Trophoblast cell (in vitro differentiated cells and primary cell): ENCODE measurements at regions not wholly inside any gene's neighbourhood (a gene's known extent, or its start where the extent isn't known, plus 50 kb on each side); places are given as distances from the start of the nearest gene placed in this dataset.

Experiments used
- DNase-seq, 2 donors: peaks; one replicate each; pipeline ENCODE4 v3.0.0-alpha.2; 2016
- H2AFZ ChIP-seq: 2 replicates; pipeline ENCODE4 v1.6.1; 2013; ENCODE audit warnings: low read length, moderate library complexity, mild to moderate bottlenecking; ENCODE audit not compliant: insufficient read depth, poor library complexity
- H2AK5ac ChIP-seq: 2 replicates; pipeline ENCODE4 v1.6.1; 2013; ENCODE audit warnings: mild to moderate bottlenecking, low read length
- H2BK120ac ChIP-seq: 2 replicates; pipeline ENCODE4 v1.6.1; 2013; ENCODE audit warnings: low read length, mild to moderate bottlenecking, moderate library complexity; ENCODE audit not compliant: insufficient read depth, poor library complexity
- H2BK12ac ChIP-seq: 2 replicates; pipeline ENCODE4 v1.6.1; 2013; ENCODE audit warnings: mild to moderate bottlenecking, low read length, moderate library complexity
- H2BK5ac ChIP-seq: 2 replicates; pipeline ENCODE4 v1.6.1; 2013; ENCODE audit warnings: low read length, low read depth, moderate library complexity, mild to moderate bottlenecking; ENCODE audit not compliant: poor library complexity
- H3K14ac ChIP-seq: 2 replicates; pipeline ENCODE4 v1.6.1; 2013; ENCODE audit warnings: mild to moderate bottlenecking, low read length
- H3K18ac ChIP-seq: 2 replicates; pipeline ENCODE4 v1.6.1; 2013; ENCODE audit warnings: mild to moderate bottlenecking, low read length
- H3K23ac ChIP-seq: 2 replicates; pipeline ENCODE4 v1.6.1; 2013; ENCODE audit warnings: low read length
- H3K27ac ChIP-seq: 2 replicates; pipeline ENCODE4 v1.5.1; 2013; ENCODE audit warnings: low read depth, mild to moderate bottlenecking, inconsistent platforms, low read length, moderate library complexity
- H3K27me3 ChIP-seq: 2 replicates; pipeline ENCODE4 v1.6.1; 2013; ENCODE audit warnings: inconsistent platforms, mild to moderate bottlenecking, low read length, moderate library complexity; ENCODE audit not compliant: insufficient read depth
- H3K36me3 ChIP-seq, 2 experiments: 1 replicate in 1 of 2; 2 replicates in 1 of 2; pipeline ENCODE4 v1.6.1; 2013; ENCODE audit warnings: low read length in 2 of 2, mild to moderate bottlenecking in 2 of 2, moderate library complexity in 1 of 2; ENCODE audit not compliant: insufficient read depth in 2 of 2, control insufficient read depth in 1 of 2
- H3K4ac ChIP-seq: 2 replicates; pipeline ENCODE4 v1.6.1; 2013; ENCODE audit warnings: low read depth, mild to moderate bottlenecking, low read length, moderate library complexity
- H3K4me1 ChIP-seq, 2 experiments: 1 replicate in 1 of 2; 2 replicates in 1 of 2; pipeline ENCODE4 v1.6.1; 2013; ENCODE audit warnings: low read length in 2 of 2, mild to moderate bottlenecking in 2 of 2, moderate library complexity in 1 of 2; ENCODE audit not compliant: insufficient read depth in 2 of 2, control insufficient read depth in 1 of 2
- H3K4me2 ChIP-seq: 2 replicates; pipeline ENCODE4 v1.6.1; 2013; ENCODE audit warnings: inconsistent platforms, mild to moderate bottlenecking, low read length, moderate library complexity
- H3K4me3 ChIP-seq: 2 replicates; pipeline ENCODE4 v1.5.1; 2013; ENCODE audit warnings: mild to moderate bottlenecking, low read depth, low read length, inconsistent platforms
- H3K79me1 ChIP-seq: one replicate; pipeline ENCODE4 v1.6.1; 2013; ENCODE audit warnings: low read length
- H3K79me2 ChIP-seq: 2 replicates; pipeline ENCODE4 v1.6.1; 2013; ENCODE audit warnings: low read length, mild to moderate bottlenecking; ENCODE audit not compliant: control insufficient read depth, insufficient read depth, poor library complexity
- H3K9ac ChIP-seq: 2 replicates; pipeline ENCODE4 v1.6.1; 2013; ENCODE audit warnings: mild to moderate bottlenecking, low read length
- H3K9me3 ChIP-seq: 2 replicates; pipeline ENCODE4 v1.6.1; 2013; ENCODE audit warnings: low read depth, mild to moderate bottlenecking, control low read depth, inconsistent platforms, low read length; ENCODE audit not compliant: insufficient read depth
- H4K12ac ChIP-seq: 2 replicates; pipeline ENCODE4 v1.6.1; 2013; ENCODE audit warnings: low read depth, mild to moderate bottlenecking, low read length, moderate library complexity
- H4K8ac ChIP-seq: 2 replicates; pipeline ENCODE4 v1.6.1; 2013; ENCODE audit warnings: low read depth, mild to moderate bottlenecking, low read length, moderate library complexity
- H4K91ac ChIP-seq: one replicate; pipeline ENCODE4 v1.6.1; 2013; ENCODE audit warnings: low read depth, mild to moderate bottlenecking, low read length, moderate library complexity
- WGBS: extraction: QIAGEN DNeasy Blood & Tissue Kit; methylation state at CpG from one replicate; pipeline ENCODE4 v1.1.7; 2013; ENCODE audit warnings: missing lambda C conversion rate; ENCODE audit not compliant: insufficient read length, insufficient coverage; ENCODE audit errors: extremely low coverage; 5-methylcytosine and 5-hydroxymethylcytosine counted together

DNA sequence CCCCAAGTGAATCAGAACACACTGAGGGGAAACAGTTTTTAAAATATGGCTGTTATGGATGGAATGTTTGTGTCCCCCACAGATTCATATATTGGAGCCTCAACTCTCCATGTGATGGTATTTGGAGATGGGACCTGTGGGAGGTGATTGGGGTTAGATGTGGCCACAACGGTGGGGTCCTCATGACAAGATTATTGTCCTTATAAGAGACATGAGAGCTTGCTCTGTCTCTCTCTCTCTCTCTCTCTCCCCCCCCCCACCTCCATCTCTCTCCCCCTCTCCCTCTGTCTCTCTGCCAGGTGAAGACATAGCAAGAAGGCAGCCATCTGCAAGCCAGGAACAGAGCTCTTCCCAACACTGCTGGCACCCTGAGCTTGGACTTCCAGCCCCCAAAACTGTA lies 315.8 kb upstream of the MGMT start:
- H3K18ac ChIP-seq = no peak overlapping the region
- H3K79me1 ChIP-seq = no peaks in the 10 kb centered on the region
- no peak overlapping the region for H2BK120ac ChIP-seq
- no peak overlapping the region for H3K14ac ChIP-seq
- H3K9ac ChIP-seq = no peak overlapping the region
- no peaks in the 10 kb centered on the region for H3K36me3 ChIP-seq
- no peak overlapping the region for H3K23ac ChIP-seq
- H3K9me3 ChIP-seq = peaks cover 1% of the 10 kb centered on the region
- H3K27ac ChIP-seq = no peak overlapping the region
- no peak overlapping the region for H2BK5ac ChIP-seq
- H2BK12ac ChIP-seq = no peak overlapping the region
- no peak for DNase-seq
- no CpG with 5 or more reads among the region's 1 CpG for WGBS
- no peak overlapping the region for H4K91ac ChIP-seq
- no peak overlapping the region for H2AK5ac ChIP-seq
- no peak overlapping the region for H3K4me3 ChIP-seq
- H3K79me2 ChIP-seq = no peaks in the 10 kb centered on the region
- H4K12ac ChIP-seq = no peak overlapping the region
- H3K4me1 ChIP-seq = no peaks in the 10 kb centered on the region
- H3K4me2 ChIP-seq = no peak overlapping the region
- H2AFZ ChIP-seq = no peak overlapping the region
- H4K8ac ChIP-seq = no peak overlapping the region
- H3K4ac ChIP-seq = no peak overlapping the region
- H3K27me3 ChIP-seq = no peaks in the 10 kb centered on the region

DNA sequence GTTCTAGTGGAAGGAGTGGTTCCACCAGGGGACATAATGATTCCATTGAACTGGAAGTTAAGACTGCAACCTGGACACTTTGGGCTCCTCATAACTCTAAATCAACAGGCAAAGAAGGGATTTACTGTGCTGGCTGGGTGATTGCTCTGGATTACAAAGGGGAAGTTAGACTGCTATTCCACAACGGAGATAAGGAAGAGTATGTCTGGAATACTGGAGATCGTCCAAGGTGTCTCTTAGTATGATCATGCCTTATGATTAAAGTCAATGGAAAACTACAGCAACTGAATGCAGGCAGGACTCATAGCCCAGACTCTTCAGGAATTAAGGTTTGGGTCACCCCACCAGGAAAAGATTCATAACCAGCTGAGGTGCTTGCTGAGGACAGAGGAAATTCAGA lies 310.6 kb upstream of the MGMT start:
- no peak overlapping the region for H4K12ac ChIP-seq
- H3K4me3 ChIP-seq = no peak overlapping the region
- no peak overlapping the region for H2BK12ac ChIP-seq
- no peaks in the 10 kb centered on the region for H3K79me2 ChIP-seq
- no peak overlapping the region for H3K27ac ChIP-seq
- H3K14ac ChIP-seq = no peak overlapping the region
- no peaks in the 10 kb centered on the region for H3K79me1 ChIP-seq
- no peak overlapping the region for H4K91ac ChIP-seq
- H2BK5ac ChIP-seq = no peak overlapping the region
- H3K4me1 ChIP-seq = peaks cover 0 to 4% of the 10 kb centered on the region in 2 experiments
- no peak overlapping the region for H3K4ac ChIP-seq
- H3K4me2 ChIP-seq = no peak overlapping the region
- no peaks in the 10 kb centered on the region for H3K36me3 ChIP-seq
- no peaks in the 10 kb centered on the region for H3K27me3 ChIP-seq
- no peak overlapping the region for H3K18ac ChIP-seq
- no peak for DNase-seq
- H2AK5ac ChIP-seq = no peak overlapping the region
- H3K9ac ChIP-seq = no peak overlapping the region
- H3K9me3 ChIP-seq = peaks cover 1% of the 10 kb centered on the region
- no peak overlapping the region for H4K8ac ChIP-seq
- no peak overlapping the region for H3K23ac ChIP-seq
- no peak overlapping the region for H2AFZ ChIP-seq
- no CpG with 5 or more reads among the region's 2 CpGs for WGBS
- H2BK120ac ChIP-seq = no peak overlapping the region

DNA sequence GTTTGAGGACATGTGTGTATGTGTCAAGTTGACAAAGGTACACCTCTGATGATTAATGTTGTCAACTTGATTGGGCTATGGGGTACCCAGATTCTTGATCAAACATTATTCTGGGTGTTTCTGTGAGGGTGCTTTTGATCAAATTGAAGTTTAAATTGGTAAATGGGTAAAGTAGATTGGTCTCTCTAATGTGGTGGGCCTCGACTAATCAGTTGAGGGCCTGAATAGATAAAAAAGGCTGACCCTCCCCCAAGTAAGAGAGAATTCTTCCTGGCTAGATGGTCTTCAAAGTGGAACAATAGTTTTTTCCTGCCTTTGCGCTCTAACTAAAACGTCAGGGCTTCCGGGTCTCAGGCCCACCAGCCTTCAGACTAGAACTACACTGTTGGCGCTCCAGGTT lies 309.9 kb upstream of the MGMT start:
- Histone ChIP-seq H4K91ac (no peak overlapping the region), H2BK12ac (no peak overlapping the region), H4K12ac (no peak overlapping the region), H3K79me2 (no peaks in the 10 kb centered on the region), H3K36me3 (no peaks in the 10 kb centered on the region), H3K9me3 (peaks cover 1% of the 10 kb centered on the region), H2BK5ac (no peak overlapping the region), H4K8ac (no peak overlapping the region), H3K27me3 (no peaks in the 10 kb centered on the region), H3K79me1 (no peaks in the 10 kb centered on the region), H3K4me3 (no peak overlapping the region), H3K18ac (no peak overlapping the region), H3K9ac (no peak overlapping the region), H2AFZ (no peak overlapping the region), H3K14ac (no peak overlapping the region), H3K4ac (no peak overlapping the region), H3K4me1 (peaks cover 0 to 4% of the 10 kb centered on the region in 2 experiments), H3K23ac (no peak overlapping the region), H2AK5ac (no peak overlapping the region), H2BK120ac (no peak overlapping the region), H3K4me2 (no peak overlapping the region), H3K27ac (no peak overlapping the region)
- no CpG with 5 or more reads among the region's 5 CpGs for WGBS
- DNase-seq = no peak

DNA sequence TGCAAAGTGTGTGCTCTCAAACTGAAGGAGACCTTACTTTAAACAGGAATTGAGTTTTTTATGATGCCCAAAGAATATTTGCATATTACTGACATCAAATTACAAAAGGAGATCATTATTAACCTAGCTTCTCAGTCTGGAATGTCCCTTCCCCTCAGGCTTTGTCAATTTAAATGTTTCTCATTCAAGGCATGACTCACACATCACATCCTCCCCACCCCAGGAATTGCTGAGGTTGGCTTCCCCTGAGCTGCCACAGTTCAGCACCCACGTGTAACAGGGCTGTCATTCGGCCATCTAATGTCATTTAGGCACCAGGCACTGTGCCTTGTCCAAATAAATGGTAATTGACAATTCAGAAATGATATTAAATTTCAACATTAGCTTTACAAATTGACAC lies 305.9 kb upstream of the MGMT start:
- no peak overlapping the region for H3K27ac ChIP-seq
- H2AFZ ChIP-seq = no peak overlapping the region
- H3K4me2 ChIP-seq = no peak overlapping the region
- H2BK5ac ChIP-seq = no peak overlapping the region
- no peak overlapping the region for H3K23ac ChIP-seq
- no peak overlapping the region for H2AK5ac ChIP-seq
- no peak overlapping the region for H3K4ac ChIP-seq
- no peaks in the 10 kb centered on the region for H3K9me3 ChIP-seq
- no peaks in the 10 kb centered on the region for H3K27me3 ChIP-seq
- H3K14ac ChIP-seq = no peak overlapping the region
- H3K9ac ChIP-seq = no peak overlapping the region
- H4K12ac ChIP-seq = no peak overlapping the region
- no peak overlapping the region for H3K4me3 ChIP-seq
- H2BK12ac ChIP-seq = no peak overlapping the region
- H2BK120ac ChIP-seq = no peak overlapping the region
- peak; percentile 25 to 71 for DNase-seq
- no peak overlapping the region for H4K91ac ChIP-seq
- H3K18ac ChIP-seq = no peak overlapping the region
- H3K4me1 ChIP-seq = peaks cover 0 to 4% of the 10 kb centered on the region in 2 experiments
- no peaks in the 10 kb centered on the region for H3K36me3 ChIP-seq
- H4K8ac ChIP-seq = no peak overlapping the region
- no CpG with 5 or more reads among the region's 2 CpGs for WGBS
- no peaks in the 10 kb centered on the region for H3K79me2 ChIP-seq
- H3K79me1 ChIP-seq = no peaks in the 10 kb centered on the region
